Cardiac muscle cell (in vitro differentiated cells and primary cell): ENCODE measurements at regions not wholly inside any gene's neighbourhood (a gene's known extent, or its start where the extent isn't known, plus 50 kb on each side); places are given as distances from the start of the nearest gene placed in this dataset.

ENCODE experiments used
- DNase-seq, 2 donors: peaks; one replicate each; pipeline versions ENCODE4 v3.0.0 to v3.0.0-alpha.2; 2010 to 2017; ENCODE audit warnings: low read depth in 1 of 2, low spot score in 1 of 2
- H3K27ac ChIP-seq: fragments of 200-600 bp; sonication (generic); 2 replicates; pipeline ENCODE4 v1.5.1; 2016
- H3K27me3 ChIP-seq: fragments of 200-600 bp; sonication (generic); 2 replicates; pipeline ENCODE4 v1.6.0; 2016; ENCODE audit warnings: control low read depth
- H3K36me3 ChIP-seq: fragments of 200-600 bp; sonication (generic); 2 replicates; pipeline ENCODE4 v1.5.1; 2016; ENCODE audit warnings: control low read depth
- H3K4me1 ChIP-seq: fragments of 200-600 bp; sonication (generic); 2 replicates; pipeline ENCODE4 v1.8.1; 2017; ENCODE audit warnings: low read depth, mild to moderate bottlenecking, mixed run types
- H3K4me3 ChIP-seq: fragments of 200-600 bp; sonication (generic); 2 replicates; pipeline ENCODE4 v1.5.1; 2016; ENCODE audit warnings: mild to moderate bottlenecking
- H3K9me3 ChIP-seq: fragments of 200-600 bp; sonication (generic); 2 replicates; pipeline ENCODE4 v1.5.1; 2017; ENCODE audit warnings: low read depth, mild to moderate bottlenecking, control low read depth
- CTCF ChIP-seq: IDR thresholded peaks from 2 replicates; pipeline ENCODE4 v1.5.1; 2012; ENCODE audit warnings: low read depth, mild to moderate bottlenecking, low read length

- no peak overlapping the region for H3K27ac ChIP-seq
- H3K36me3 ChIP-seq: no peaks in the 10 kb centered on the region
- no peaks in the 10 kb centered on the region for H3K27me3 ChIP-seq
- H3K4me1 ChIP-seq: no peaks in the 10 kb centered on the region
- no peaks in the 10 kb centered on the region for H3K9me3 ChIP-seq
- no peak for TF ChIP-seq CTCF
- H3K4me3 ChIP-seq: no peak overlapping the region
- DNase-seq: no peak
These were observed 249.1 kb upstream of the PPFIA2 start for GRCh38 chr12:82008251-82008650.

GRCh38 chr12:81998761-81999378 is 239.7 kb upstream of the PPFIA2 start:
- Histone ChIP-seq H3K4me3 (no peak overlapping the region), H3K27ac (no peak overlapping the region), H3K9me3 (no peaks in the 10 kb centered on the region), H3K36me3 (no peaks in the 10 kb centered on the region), H3K4me1 (no peaks in the 10 kb centered on the region), H3K27me3 (no peaks in the 10 kb centered on the region)
- DNase-seq: peak in 1 of 2 donors; percentile 20
- TF ChIP-seq CTCF: no peak

- no peaks in the 10 kb centered on the region for H3K36me3 ChIP-seq
- peak; percentile 33 for TF ChIP-seq CTCF
These were observed 233.3 kb upstream of the PPFIA2 start for GRCh38 chr12:81992461-81992860.

GRCh38 chr12:81991868-81992267 is 232.7 kb upstream of the PPFIA2 start:
- H3K36me3 ChIP-seq: no peaks in the 10 kb centered on the region
- H3K27me3 ChIP-seq: no peaks in the 10 kb centered on the region
- no peak overlapping the region for H3K4me3 ChIP-seq
- DNase-seq: no peak
- H3K4me1 ChIP-seq: peaks cover 6% of the 10 kb centered on the region
- no peak for TF ChIP-seq CTCF
- no peaks in the 10 kb centered on the region for H3K9me3 ChIP-seq
- no peak overlapping the region for H3K27ac ChIP-seq

More at GRCh38 chr12:81992461-81992860, 233.3 kb upstream of the PPFIA2 start:
- no peak overlapping the region for H3K4me3 ChIP-seq
- no peak overlapping the region for H3K27ac ChIP-seq
- peak; percentile 31 to 48 for DNase-seq
- H3K4me1 ChIP-seq: peaks cover 3% of the 10 kb centered on the region
- H3K27me3 ChIP-seq: no peaks in the 10 kb centered on the region
- H3K9me3 ChIP-seq: no peaks in the 10 kb centered on the region

GRCh38 chr12:81988362-81988761 is 229.2 kb upstream of the PPFIA2 start:
- Histone ChIP-seq H3K27me3 (no peaks in the 10 kb centered on the region), H3K9me3 (no peaks in the 10 kb centered on the region), H3K4me1 (peaks cover 6% of the 10 kb centered on the region), H3K36me3 (no peaks in the 10 kb centered on the region), H3K27ac (no peak overlapping the region), H3K4me3 (no peak overlapping the region)
- TF ChIP-seq CTCF: no peak
- DNase-seq: no peak
